Sigmoid colon (tissue), 3 donors: ENCODE measurements at regions not wholly inside any gene's neighbourhood (a gene's known extent, or its start where the extent isn't known, plus 50 kb on each side); places are given as distances from the start of the nearest gene placed in this dataset.

Experiments
- POLR2A ChIP-seq, 2 donors: fragments of 450-650 bp; IDR thresholded peaks; one replicate each; pipeline ENCODE4 v1.6.1; 2016; ENCODE audit warnings: antibody characterized with exemption in 2 of 2, mild to moderate bottlenecking in 2 of 2, moderate library complexity in 2 of 2
- TF ChIP-seq, protein P1 (sequence below), 4 experiments: fragments of 450-650 bp in 3 of 4; fragments of 200-600 bp in 1 of 4; IDR thresholded peaks; one replicate each; pipeline ENCODE4 v1.5.1; 2016 to 2019; ENCODE audit warnings: antibody characterized with exemption in 4 of 4, mild to moderate bottlenecking in 3 of 4, moderate library complexity in 2 of 4

DNA sequence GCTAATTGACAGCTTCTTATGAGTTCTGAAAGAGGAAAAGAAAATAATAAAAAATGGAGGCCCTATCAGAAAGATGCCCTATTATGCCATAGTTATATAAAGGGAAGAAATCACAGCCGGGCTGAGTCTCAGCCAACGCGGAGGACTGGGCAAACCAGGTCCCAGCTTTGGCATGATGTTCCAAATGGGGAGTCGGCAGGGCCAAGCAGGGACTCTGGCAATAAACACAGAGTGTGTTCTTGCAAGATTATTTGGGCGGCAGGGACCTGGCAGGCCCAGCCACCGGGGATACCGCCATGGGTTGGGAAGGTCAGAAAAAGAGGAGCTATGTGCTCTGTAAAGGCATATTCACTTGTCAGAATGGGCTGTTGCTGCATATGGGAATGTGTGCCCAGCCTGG is 694.9 kb downstream of the BCL11A start:
- TF ChIP-seq, protein P1, sequence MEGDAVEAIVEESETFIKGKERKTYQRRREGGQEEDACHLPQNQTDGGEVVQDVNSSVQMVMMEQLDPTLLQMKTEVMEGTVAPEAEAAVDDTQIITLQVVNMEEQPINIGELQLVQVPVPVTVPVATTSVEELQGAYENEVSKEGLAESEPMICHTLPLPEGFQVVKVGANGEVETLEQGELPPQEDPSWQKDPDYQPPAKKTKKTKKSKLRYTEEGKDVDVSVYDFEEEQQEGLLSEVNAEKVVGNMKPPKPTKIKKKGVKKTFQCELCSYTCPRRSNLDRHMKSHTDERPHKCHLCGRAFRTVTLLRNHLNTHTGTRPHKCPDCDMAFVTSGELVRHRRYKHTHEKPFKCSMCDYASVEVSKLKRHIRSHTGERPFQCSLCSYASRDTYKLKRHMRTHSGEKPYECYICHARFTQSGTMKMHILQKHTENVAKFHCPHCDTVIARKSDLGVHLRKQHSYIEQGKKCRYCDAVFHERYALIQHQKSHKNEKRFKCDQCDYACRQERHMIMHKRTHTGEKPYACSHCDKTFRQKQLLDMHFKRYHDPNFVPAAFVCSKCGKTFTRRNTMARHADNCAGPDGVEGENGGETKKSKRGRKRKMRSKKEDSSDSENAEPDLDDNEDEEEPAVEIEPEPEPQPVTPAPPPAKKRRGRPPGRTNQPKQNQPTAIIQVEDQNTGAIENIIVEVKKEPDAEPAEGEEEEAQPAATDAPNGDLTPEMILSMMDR (IDR thresholded peaks at IDR 0.05) = no peak
- TF ChIP-seq POLR2A (IDR thresholded peaks at IDR 0.05) = no peak
